Neural progenitor cell (in vitro differentiated cells): ENCODE measurements at regions not wholly inside any gene's neighbourhood (a gene's known extent, or its start where the extent isn't known, plus 50 kb on each side); places are given as distances from the start of the nearest gene placed in this dataset.

Source experiments
- DNase-seq: peaks from one replicate; pipeline ENCODE4 v3.0.0-alpha.2; 2016; ENCODE audit warnings: low spot score
- H2AFZ ChIP-seq: fragments of 200-600 bp; sonication (generic); replicated peaks from 2 replicates; pipeline ENCODE4 v1.6.1; 2016; ENCODE audit warnings: antibody characterized with exemption
- H3F3A ChIP-seq: fragments of 200-600 bp; sonication (generic); 2 replicates; pipeline ENCODE4 v1.6.1; 2016; ENCODE audit warnings: antibody characterized with exemption, low read depth
- H3K27ac ChIP-seq: fragments of 200-600 bp; sonication (generic); 2 replicates; pipeline ENCODE4 v1.5.1; 2016; ENCODE audit warnings: mild to moderate bottlenecking
- H3K27me3 ChIP-seq: fragments of 200-600 bp; sonication (generic); 2 replicates; pipeline ENCODE4 v1.6.1; 2016; ENCODE audit warnings: mild to moderate bottlenecking, moderate library complexity
- H3K36me3 ChIP-seq: fragments of 200-600 bp; sonication (generic); 2 replicates; pipeline ENCODE4 v1.5.1; 2016
- H3K4me1 ChIP-seq: fragments of 200-600 bp; sonication (generic); 2 replicates; pipeline ENCODE4 v1.6.1; 2016; ENCODE audit warnings: mixed run types
- H3K4me2 ChIP-seq: fragments of 200-600 bp; sonication (generic); 2 replicates; pipeline ENCODE4 v1.6.1; 2016
- H3K4me3 ChIP-seq: fragments of 200-600 bp; sonication (generic); 2 replicates; pipeline ENCODE4 v1.5.1; 2016
- H3K79me2 ChIP-seq: fragments of 200-600 bp; sonication (generic); 2 replicates; pipeline ENCODE4 v1.6.1; 2016; ENCODE audit warnings: low read depth
- H3K9ac ChIP-seq: fragments of 200-600 bp; sonication (generic); 2 replicates; pipeline ENCODE4 v1.6.1; 2016
- H3K9me3 ChIP-seq: fragments of 200-600 bp; sonication (generic); 2 replicates; pipeline ENCODE4 v1.5.1; 2016; ENCODE audit warnings: low read depth
- H4K20me1 ChIP-seq: fragments of 200-600 bp; sonication (generic); 2 replicates; pipeline ENCODE4 v1.6.1; 2016; ENCODE audit warnings: low read depth
- H3K27ac Mint-ChIP-seq: 3 replicates; pipeline ENCODE4 v1.8.0; 2021; ENCODE audit warnings: mixed read lengths
- H3K27me3 Mint-ChIP-seq: 2 replicates; pipeline ENCODE4 v1.8.0; 2022; ENCODE audit warnings: low read depth, mild to moderate bottlenecking, inconsistent platforms, moderate library complexity, mixed read lengths; ENCODE audit not compliant: insufficient read depth
- H3K36me3 Mint-ChIP-seq: 3 replicates; pipeline ENCODE4 v1.8.0; 2021; ENCODE audit warnings: mixed read lengths
- H3K4me1 Mint-ChIP-seq: 3 replicates; pipeline ENCODE4 v1.8.0; 2021; ENCODE audit warnings: mixed read lengths
- H3K4me3 Mint-ChIP-seq: 3 replicates; pipeline ENCODE4 v1.8.0; 2021; ENCODE audit warnings: mild to moderate bottlenecking, moderate library complexity, mixed read lengths
- H3K9me3 Mint-ChIP-seq: 3 replicates; pipeline ENCODE4 v1.8.0; 2020; ENCODE audit warnings: mixed read lengths
- EZH2 ChIP-seq: fragments of 200-600 bp; sonication (generic); IDR thresholded peaks from 2 replicates; pipeline ENCODE4 v1.6.1; 2017; ENCODE audit warnings: antibody characterized with exemption, mild to moderate bottlenecking, moderate library complexity
- EZH2phosphoT487 ChIP-seq: fragments of 200-600 bp; sonication (generic); IDR thresholded peaks from 2 replicates; pipeline ENCODE4 v1.6.1; 2017; ENCODE audit warnings: antibody characterized with exemption
- TF ChIP-seq, protein P1 (sequence below): fragments of 200-600 bp; sonication (generic); IDR thresholded peaks from 2 replicates; pipeline ENCODE4 v1.5.1; 2017; ENCODE audit warnings: antibody characterized with exemption, mild to moderate bottlenecking

- H3K4me1 Mint-ChIP-seq: peaks cover 12% of the 10 kb centered on the region
- Histone ChIP-seq H3K9ac (no peak overlapping the region), H3K9me3 (no peaks in the 10 kb centered on the region), H3K4me1 (peaks cover 7% of the 10 kb centered on the region), H3K4me3 (no peak overlapping the region), H3K27ac (no peak overlapping the region), H4K20me1 (no peaks in the 10 kb centered on the region), H2AFZ (no peak overlapping the region), H3K4me2 (no peak overlapping the region), H3K27me3 (no peaks in the 10 kb centered on the region), H3F3A (peaks cover 3% of the 10 kb centered on the region), H3K36me3 (no peaks in the 10 kb centered on the region), H3K79me2 (no peaks in the 10 kb centered on the region)
- H3K4me3 Mint-ChIP-seq: no peak overlapping the region
- H3K36me3 Mint-ChIP-seq: no peaks in the 10 kb centered on the region
- H3K27me3 Mint-ChIP-seq: peaks cover 2% of the 10 kb centered on the region
- DNase-seq: peak; percentile 29
- TF ChIP-seq, protein P1, sequence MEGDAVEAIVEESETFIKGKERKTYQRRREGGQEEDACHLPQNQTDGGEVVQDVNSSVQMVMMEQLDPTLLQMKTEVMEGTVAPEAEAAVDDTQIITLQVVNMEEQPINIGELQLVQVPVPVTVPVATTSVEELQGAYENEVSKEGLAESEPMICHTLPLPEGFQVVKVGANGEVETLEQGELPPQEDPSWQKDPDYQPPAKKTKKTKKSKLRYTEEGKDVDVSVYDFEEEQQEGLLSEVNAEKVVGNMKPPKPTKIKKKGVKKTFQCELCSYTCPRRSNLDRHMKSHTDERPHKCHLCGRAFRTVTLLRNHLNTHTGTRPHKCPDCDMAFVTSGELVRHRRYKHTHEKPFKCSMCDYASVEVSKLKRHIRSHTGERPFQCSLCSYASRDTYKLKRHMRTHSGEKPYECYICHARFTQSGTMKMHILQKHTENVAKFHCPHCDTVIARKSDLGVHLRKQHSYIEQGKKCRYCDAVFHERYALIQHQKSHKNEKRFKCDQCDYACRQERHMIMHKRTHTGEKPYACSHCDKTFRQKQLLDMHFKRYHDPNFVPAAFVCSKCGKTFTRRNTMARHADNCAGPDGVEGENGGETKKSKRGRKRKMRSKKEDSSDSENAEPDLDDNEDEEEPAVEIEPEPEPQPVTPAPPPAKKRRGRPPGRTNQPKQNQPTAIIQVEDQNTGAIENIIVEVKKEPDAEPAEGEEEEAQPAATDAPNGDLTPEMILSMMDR: no peak
- TF ChIP-seq EZH2phosphoT487 (no peak), EZH2 (no peak)
- H3K9me3 Mint-ChIP-seq: no peaks in the 10 kb centered on the region
- no peak overlapping the region for H3K27ac Mint-ChIP-seq
Observed at GRCh38 chr12:93016752-93017350, 87.8 kb upstream of the EEA1 start.

- no peak for TF ChIP-seq EZH2
- TF ChIP-seq EZH2phosphoT487: no peak
- TF ChIP-seq, protein P1: no peak
- Mint-ChIP-seq H3K4me3 (no peak overlapping the region), H3K9me3 (no peaks in the 10 kb centered on the region), H3K27me3 (peaks cover 4% of the 10 kb centered on the region), H3K27ac (no peak overlapping the region), H3K36me3 (no peaks in the 10 kb centered on the region), H3K4me1 (peaks cover 12% of the 10 kb centered on the region)
- Histone ChIP-seq H3K9ac (no peak overlapping the region), H2AFZ (no peak overlapping the region), H3K4me3 (no peak overlapping the region), H3K9me3 (no peaks in the 10 kb centered on the region), H3K4me1 (peaks cover 7% of the 10 kb centered on the region), H3K79me2 (no peaks in the 10 kb centered on the region), H3K4me2 (no peak overlapping the region), H3K36me3 (no peaks in the 10 kb centered on the region), H3F3A (peaks cover 3% of the 10 kb centered on the region), H4K20me1 (no peaks in the 10 kb centered on the region), H3K27me3 (no peaks in the 10 kb centered on the region), H3K27ac (no peak overlapping the region)
- no peak for DNase-seq
Observed at GRCh38 chr12:93018610-93019009, 89.5 kb upstream of the EEA1 start.

DNA sequence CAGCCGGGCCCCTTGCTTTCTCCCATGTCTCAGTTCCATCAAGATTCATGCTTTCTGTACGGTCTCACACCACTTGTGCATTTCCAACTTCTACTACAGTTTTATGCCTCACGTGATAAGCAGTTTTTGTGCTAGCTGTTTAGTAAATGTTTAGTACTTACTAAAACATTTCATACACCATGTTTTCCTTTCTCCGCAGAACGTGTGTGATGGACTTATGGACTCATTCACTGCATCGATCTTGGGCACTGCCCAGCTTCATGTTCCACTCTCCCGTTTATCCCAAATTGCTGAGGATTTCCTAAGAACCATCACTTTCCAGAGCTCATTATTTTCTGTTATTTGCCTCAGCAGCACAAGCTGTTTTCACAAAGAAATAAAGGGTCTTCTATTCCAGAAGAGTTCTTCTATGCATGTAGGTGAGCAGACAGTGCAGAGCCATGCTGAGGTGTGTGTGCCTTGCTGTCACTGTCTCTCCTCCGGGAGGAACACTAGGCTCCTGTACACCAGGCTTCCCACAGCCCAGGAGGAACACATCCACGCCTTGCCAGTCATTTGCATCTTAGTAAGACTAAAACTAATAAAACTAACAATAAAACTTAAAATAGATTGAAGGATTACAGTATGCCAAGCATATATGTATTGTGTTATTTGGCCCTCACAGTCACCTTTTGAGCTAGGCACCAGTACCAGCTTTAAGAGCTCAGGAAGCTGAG is 90.3 kb upstream of the EEA1 start:
- Histone ChIP-seq H3K27ac (no peak overlapping the region), H2AFZ (no peak overlapping the region), H3K27me3 (no peaks in the 10 kb centered on the region), H3K4me1 (peaks cover 7% of the 10 kb centered on the region), H3K9ac (no peak overlapping the region), H3F3A (peaks cover 3% of the 10 kb centered on the region), H3K4me2 (no peak overlapping the region), H3K4me3 (no peak overlapping the region), H4K20me1 (no peaks in the 10 kb centered on the region), H3K36me3 (no peaks in the 10 kb centered on the region), H3K79me2 (no peaks in the 10 kb centered on the region), H3K9me3 (no peaks in the 10 kb centered on the region)
- Mint-ChIP-seq H3K4me3 (no peak overlapping the region), H3K9me3 (no peaks in the 10 kb centered on the region), H3K27ac (no peak overlapping the region), H3K36me3 (no peaks in the 10 kb centered on the region), H3K27me3 (peaks cover 4% of the 10 kb centered on the region), H3K4me1 (peaks cover 12% of the 10 kb centered on the region)
- no peak for DNase-seq
- TF ChIP-seq, protein P1: no peak
- TF ChIP-seq EZH2 (no peak), EZH2phosphoT487 (no peak)
